ENCODE measurements at regions not wholly inside any gene's neighbourhood (a gene's known extent, or its start where the extent isn't known, plus 50 kb on each side); places are given as distances from the start of the nearest gene placed in this dataset.

DNA sequence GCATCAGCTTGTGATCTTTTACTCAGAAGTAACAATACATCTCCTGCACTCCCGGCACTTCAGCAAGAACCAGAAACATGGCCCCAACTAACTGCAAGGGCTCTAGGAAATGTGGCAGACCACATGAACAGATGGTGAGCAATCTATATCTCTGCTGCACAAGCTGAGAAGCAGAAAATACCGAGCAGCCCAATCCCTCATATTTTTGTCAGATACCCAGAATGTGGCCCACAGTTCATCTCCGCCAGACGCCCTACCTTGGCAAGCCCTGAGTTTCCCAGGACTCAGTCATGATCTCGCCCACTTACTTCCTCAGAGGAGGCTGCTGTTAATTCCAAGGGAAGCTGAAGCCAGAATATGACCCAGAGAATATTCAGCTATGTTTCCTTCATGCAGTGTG, 63.1 kb upstream of the PHACTR1 start:
- no peak overlapping the region for H3K4me3 Mint-ChIP-seq
- peaks cover 0 to 6% (median 0%) of the 10 kb centered on the region in 7 donors for H3K9me3 Mint-ChIP-seq
- Histone ChIP-seq H3K4me3 (ENCODE audit: low read depth, low read length) (no peak overlapping the region), H3K36me3 (ENCODE audit: control insufficient read depth, insufficient read depth, low read length) (no peaks in the 10 kb centered on the region), H3K9me3 (ENCODE audit: control insufficient read depth in 2 of 2, low read length in 2 of 2) (no peaks in the 10 kb centered on the region), H3K4me1 (ENCODE audit: control insufficient read depth, insufficient read depth, low read length, poor library complexity, severe bottlenecking) (no peaks in the 10 kb centered on the region), H3K27me3 (ENCODE audit: control insufficient read depth, insufficient read depth, low read length) (no peaks in the 10 kb centered on the region), H3K27ac (ENCODE audit: insufficient read depth, low read length, poor library complexity, severe bottlenecking) (no peak overlapping the region)
- peak overlapping the region in 1 of 3 donors; percentile 9 for H3K27ac Mint-ChIP-seq
- peaks cover 0 to 7% (median 2%) of the 10 kb centered on the region in 4 donors for H3K4me1 Mint-ChIP-seq
- ATAC-seq (ENCODE audit: low read depth in 2 of 2) (peak in 1 of 2 donors; percentile 25), DNase-seq (no peak)
- H3K36me3 Mint-ChIP-seq, result no peaks in the 10 kb centered on the region
- no peaks in the 10 kb centered on the region for H3K27me3 Mint-ChIP-seq

DNA sequence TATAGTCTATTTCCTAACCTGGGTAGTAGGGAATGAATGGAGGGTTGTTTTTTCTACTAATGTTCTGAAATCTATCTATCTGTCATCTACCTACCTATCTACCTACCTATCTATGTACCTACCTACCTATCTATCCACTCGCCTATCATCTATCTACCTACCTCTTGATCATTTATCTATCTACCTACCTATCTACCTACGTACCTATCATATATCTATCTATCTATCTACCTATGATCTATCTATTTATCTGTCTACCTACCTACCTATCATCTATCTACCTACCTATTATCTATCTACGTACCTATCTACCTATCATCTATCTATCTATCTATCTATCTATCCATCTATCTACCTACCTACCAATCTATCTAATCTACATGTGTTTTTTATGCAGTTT, 62.5 kb upstream of the PHACTR1 start:
- Mint-ChIP-seq H3K36me3 (no peaks in the 10 kb centered on the region), H3K27me3 (no peaks in the 10 kb centered on the region), H3K4me1 (peaks cover 0 to 7% (median 2%) of the 10 kb centered on the region in 4 donors), H3K9me3 (peaks cover 0 to 6% (median 0%) of the 10 kb centered on the region in 7 donors), H3K27ac (no peak overlapping the region), H3K4me3 (no peak overlapping the region)
- no peak for ATAC-seq (ENCODE audit: low read depth in 2 of 2)
- H3K4me3 ChIP-seq (ENCODE audit: low read depth, low read length), result no peak overlapping the region
- no peaks in the 10 kb centered on the region for H3K4me1 ChIP-seq (ENCODE audit: control insufficient read depth, insufficient read depth, low read length, poor library complexity, severe bottlenecking)
- H3K27me3 ChIP-seq (ENCODE audit: control insufficient read depth, insufficient read depth, low read length), result no peaks in the 10 kb centered on the region
- H3K9me3 ChIP-seq (ENCODE audit: control insufficient read depth in 2 of 2, low read length in 2 of 2), result no peaks in the 10 kb centered on the region
- H3K36me3 ChIP-seq (ENCODE audit: control insufficient read depth, insufficient read depth, low read length), result no peaks in the 10 kb centered on the region
- no peak overlapping the region for H3K27ac ChIP-seq (ENCODE audit: insufficient read depth, low read length, poor library complexity, severe bottlenecking)
- DNase-seq, result no peak

DNA sequence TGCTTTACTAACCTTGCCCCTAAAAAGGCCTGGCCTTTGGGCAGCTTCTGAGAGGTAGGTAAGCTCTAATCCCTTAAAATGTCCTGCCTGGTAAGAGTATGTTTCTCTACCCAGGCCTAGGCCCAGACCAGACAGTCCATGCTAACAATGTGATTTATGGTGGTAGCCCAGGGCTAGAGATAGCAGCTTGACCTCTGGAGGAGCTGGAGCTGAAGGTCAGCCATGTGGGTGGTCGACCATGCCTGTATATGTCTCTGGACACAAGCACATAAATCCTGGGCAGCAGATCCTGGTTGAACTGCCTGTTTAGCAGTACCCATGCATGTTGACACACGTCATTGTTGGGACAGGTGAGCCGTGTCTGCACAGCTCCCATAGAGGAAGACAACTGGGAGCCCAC, 62.1 kb upstream of the PHACTR1 start:
- Mint-ChIP-seq H3K4me3 (no peak overlapping the region), H3K4me1 (peaks cover 0 to 7% (median 2%) of the 10 kb centered on the region in 4 donors), H3K27me3 (no peaks in the 10 kb centered on the region), H3K27ac (no peak overlapping the region), H3K36me3 (no peaks in the 10 kb centered on the region), H3K9me3 (peaks cover 0 to 5% (median 0%) of the 10 kb centered on the region in 7 donors)
- Histone ChIP-seq H3K36me3 (ENCODE audit: control insufficient read depth, insufficient read depth, low read length) (no peaks in the 10 kb centered on the region), H3K4me3 (ENCODE audit: low read depth, low read length) (no peak overlapping the region), H3K4me1 (ENCODE audit: control insufficient read depth, insufficient read depth, low read length, poor library complexity, severe bottlenecking) (no peaks in the 10 kb centered on the region), H3K27me3 (ENCODE audit: control insufficient read depth, insufficient read depth, low read length) (no peaks in the 10 kb centered on the region), H3K27ac (ENCODE audit: insufficient read depth, low read length, poor library complexity, severe bottlenecking) (no peak overlapping the region), H3K9me3 (ENCODE audit: control insufficient read depth in 2 of 2, low read length in 2 of 2) (no peaks in the 10 kb centered on the region)
- DNase-seq, result no peak
- ATAC-seq (ENCODE audit: low read depth in 2 of 2), result no peak

GRCh38 chr6:12656906-12657305, 59.7 kb upstream of the PHACTR1 start:
- no peaks in the 10 kb centered on the region for H3K27me3 Mint-ChIP-seq
- Histone ChIP-seq H3K4me1 (ENCODE audit: control insufficient read depth, insufficient read depth, low read length, poor library complexity, severe bottlenecking) (no peaks in the 10 kb centered on the region), H3K27me3 (ENCODE audit: control insufficient read depth, insufficient read depth, low read length) (no peaks in the 10 kb centered on the region), H3K9me3 (ENCODE audit: control insufficient read depth in 2 of 2, low read length in 2 of 2) (no peaks in the 10 kb centered on the region), H3K36me3 (ENCODE audit: control insufficient read depth, insufficient read depth, low read length) (no peaks in the 10 kb centered on the region), H3K4me3 (ENCODE audit: low read depth, low read length) (no peak overlapping the region), H3K27ac (ENCODE audit: insufficient read depth, low read length, poor library complexity, severe bottlenecking) (no peak overlapping the region)
- H3K36me3 Mint-ChIP-seq, result no peaks in the 10 kb centered on the region
- peaks cover 0 to 7% (median 2%) of the 10 kb centered on the region in 4 donors for H3K4me1 Mint-ChIP-seq
- no peak overlapping the region for H3K27ac Mint-ChIP-seq
- ATAC-seq (ENCODE audit: low read depth in 2 of 2) (no peak), DNase-seq (no peak)
- H3K4me3 Mint-ChIP-seq, result no peak overlapping the region
- peaks cover 0 to 4% (median 0%) of the 10 kb centered on the region in 7 donors for H3K9me3 Mint-ChIP-seq

DNA sequence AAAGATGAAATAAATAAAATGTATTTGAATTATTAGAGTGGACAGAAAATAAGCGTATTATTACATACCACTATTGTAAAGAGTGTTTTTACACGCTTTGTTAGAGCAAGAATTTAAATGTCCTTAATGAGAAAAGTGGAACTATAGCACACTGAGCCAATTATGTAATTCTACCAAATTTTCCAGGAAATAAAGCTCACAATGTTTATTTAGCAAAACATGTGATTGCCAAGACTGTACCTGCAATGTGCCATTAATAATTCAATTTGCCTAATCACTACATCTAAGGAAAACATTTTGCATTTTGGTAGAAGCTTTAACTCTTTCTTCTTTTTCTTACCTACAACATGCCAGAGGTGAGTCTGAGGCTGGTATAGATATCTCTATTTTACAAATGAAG, 58.7 kb upstream of the PHACTR1 start:
- Mint-ChIP-seq H3K36me3 (no peaks in the 10 kb centered on the region), H3K4me1 (peaks cover 0 to 7% (median 2%) of the 10 kb centered on the region in 4 donors), H3K9me3 (peaks cover 0 to 4% (median 0%) of the 10 kb centered on the region in 7 donors), H3K27ac (no peak overlapping the region), H3K4me3 (no peak overlapping the region), H3K27me3 (no peaks in the 10 kb centered on the region)
- Histone ChIP-seq H3K27me3 (ENCODE audit: control insufficient read depth, insufficient read depth, low read length) (no peaks in the 10 kb centered on the region), H3K27ac (ENCODE audit: insufficient read depth, low read length, poor library complexity, severe bottlenecking) (no peak overlapping the region), H3K4me3 (ENCODE audit: low read depth, low read length) (no peak overlapping the region), H3K9me3 (ENCODE audit: control insufficient read depth in 2 of 2, low read length in 2 of 2) (no peaks in the 10 kb centered on the region), H3K4me1 (ENCODE audit: control insufficient read depth, insufficient read depth, low read length, poor library complexity, severe bottlenecking) (no peaks in the 10 kb centered on the region), H3K36me3 (ENCODE audit: control insufficient read depth, insufficient read depth, low read length) (no peaks in the 10 kb centered on the region)
- no peak for DNase-seq
- ATAC-seq (ENCODE audit: low read depth in 2 of 2), result no peak

GRCh38 chr6:12661432-12662089, 55.0 kb upstream of the PHACTR1 start:
- H3K36me3 ChIP-seq (ENCODE audit: control insufficient read depth, insufficient read depth, low read length), result no peaks in the 10 kb centered on the region
- H3K9me3 Mint-ChIP-seq, result peaks cover 0 to 4% (median 0%) of the 10 kb centered on the region in 7 donors
- H3K36me3 Mint-ChIP-seq, result no peaks in the 10 kb centered on the region
- H3K27me3 Mint-ChIP-seq, result no peaks in the 10 kb centered on the region
- no peak overlapping the region for H3K4me3 Mint-ChIP-seq
- H3K27ac ChIP-seq (ENCODE audit: insufficient read depth, low read length, poor library complexity, severe bottlenecking), result no peak overlapping the region
- DNase-seq, result no peak
- H3K27ac Mint-ChIP-seq, result no peak overlapping the region
- no peak for ATAC-seq (ENCODE audit: low read depth in 2 of 2)
- no peaks in the 10 kb centered on the region for H3K27me3 ChIP-seq (ENCODE audit: control insufficient read depth, insufficient read depth, low read length)
- no peak overlapping the region for H3K4me3 ChIP-seq (ENCODE audit: low read depth, low read length)
- H3K4me1 Mint-ChIP-seq, result no peaks in the 10 kb centered on the region
- no peaks in the 10 kb centered on the region for H3K4me1 ChIP-seq (ENCODE audit: control insufficient read depth, insufficient read depth, low read length, poor library complexity, severe bottlenecking)
- no peaks in the 10 kb centered on the region for H3K9me3 ChIP-seq (ENCODE audit: control insufficient read depth in 2 of 2, low read length in 2 of 2)
